ENCODE measurements at regions not wholly inside any gene's neighbourhood (a gene's known extent, or its start where the extent isn't known, plus 50 kb on each side); places are given as distances from the start of the nearest gene placed in this dataset.

- TF ChIP-seq CTCF (IDR thresholded peaks at IDR 0.05) (no peak), EP300 (IDR thresholded peaks at IDR 0.05) (no peak), POLR2AphosphoS5 (IDR thresholded peaks at IDR 0.05) (no peak)
These were observed 395.0 kb upstream of the NCAM2 start for GRCh38 chr21:20603236-20603635.
